ENCODE measurements at regions not wholly inside any gene's neighbourhood (a gene's known extent, or its start where the extent isn't known, plus 50 kb on each side); places are given as distances from the start of the nearest gene placed in this dataset.
A peak's percentile ranks its signal among the peaks of the same experiment; 100 is the strongest.

- no peak overlapping the region for H3K27ac Mint-ChIP-seq
- no peaks in the 10 kb centered on the region; the same call in 1 of the 2 replicates for H3K27me3 Mint-ChIP-seq (ENCODE audit: low read depth)
- H3K36me3 Mint-ChIP-seq, result no peaks in the 10 kb centered on the region
- DNase-seq (ENCODE audit: low spot score) (no peak), ATAC-seq (no peak)
- no peak overlapping the region for H3K4me3 Mint-ChIP-seq
- peaks cover 9% of the 10 kb centered on the region for H3K9me3 Mint-ChIP-seq
- peaks cover 9% of the 10 kb centered on the region for H3K4me1 Mint-ChIP-seq
- TF ChIP-seq GABPB1 (CRISPR knock-in tag; IDR thresholded peaks at IDR 0.05) (no peak), RELA (CRISPR knock-in tag; IDR thresholded peaks at IDR 0.05; ENCODE audit: borderline replicate concordance) (no peak), USF1 (CRISPR knock-in tag; IDR thresholded peaks at IDR 0.05) (no peak), ZBTB21 (CRISPR knock-in tag; IDR thresholded peaks at IDR 0.05; ENCODE audit: borderline replicate concordance) (no peak), GRHL2 (CRISPR knock-in tag; IDR thresholded peaks at IDR 0.05; ENCODE audit: insufficient replicate concordance, severe bottlenecking) (no peak), USF2 (CRISPR knock-in tag; IDR thresholded peaks at IDR 0.05) (no peak), ZNF532 (CRISPR knock-in tag; IDR thresholded peaks at IDR 0.05; ENCODE audit: borderline replicate concordance) (no peak), ZNF281 (CRISPR knock-in tag; IDR thresholded peaks at IDR 0.05) (no peak), AR (CRISPR knock-in tag; IDR thresholded peaks at IDR 0.05) (no peak), FOXJ3 (CRISPR knock-in tag; IDR thresholded peaks at IDR 0.05; ENCODE audit: borderline replicate concordance) (no peak), CBFB (CRISPR knock-in tag; IDR thresholded peaks at IDR 0.05; ENCODE audit: low read depth) (no peak), ZNF317 (CRISPR knock-in tag; IDR thresholded peaks at IDR 0.05; ENCODE audit: borderline replicate concordance, low read depth) (no peak)
- ChIA-PET CTCF (no interaction called here), POLR2A (no interaction called here)
These were observed 120.9 kb upstream of the PLET1 start for GRCh38 chr11:112381578-112381977.

GRCh38 chr11:112382561-112382960 lies 121.9 kb upstream of the PLET1 start:
- DNase-seq (ENCODE audit: low spot score) (peak; percentile 15), ATAC-seq (peak; percentile 51)

More at GRCh38 chr11:112382561-112382960, 121.9 kb upstream of the PLET1 start:
- Mint-ChIP-seq H3K4me1 (peaks cover 7% of the 10 kb centered on the region), H3K27me3 (ENCODE audit: low read depth) (no peaks in the 10 kb centered on the region; the same call in 1 of the 2 replicates), H3K36me3 (peaks cover 3% of the 10 kb centered on the region; the same call in 1 of the 2 replicates), H3K27ac (no peak overlapping the region), H3K9me3 (peaks cover 14% of the 10 kb centered on the region), H3K4me3 (no peak overlapping the region)
- ChIA-PET CTCF (no interaction called here), POLR2A (no interaction called here)
- TF ChIP-seq ZNF263 (CRISPR knock-in tag; IDR thresholded peaks at IDR 0.05; ENCODE audit: low read depth), result no peak
- TF ChIP-seq ESRRA (CRISPR knock-in tag; IDR thresholded peaks at IDR 0.05; ENCODE audit: borderline replicate concordance), result no peak
- TF ChIP-seq ATF6 (CRISPR knock-in tag; IDR thresholded peaks at IDR 0.05), result no peak
- no peak for TF ChIP-seq E2F5 (CRISPR knock-in tag; IDR thresholded peaks at IDR 0.05)
- TF ChIP-seq ZNF317 (CRISPR knock-in tag; IDR thresholded peaks at IDR 0.05; ENCODE audit: borderline replicate concordance, low read depth), result no peak
- TF ChIP-seq USF1 (CRISPR knock-in tag; IDR thresholded peaks at IDR 0.05), result no peak

All from WTC11 (cell line).